DND-41 (cell line): ENCODE measurements at regions not wholly inside any gene's neighbourhood (a gene's known extent, or its start where the extent isn't known, plus 50 kb on each side); places are given as distances from the start of the nearest gene placed in this dataset.

ENCODE experiments used
- EZH2 ChIP-seq: IDR thresholded peaks from 3 replicates; pipeline ENCODE4 v1.6.1; 2012; ENCODE audit warnings: borderline replicate concordance, low read depth, mild to moderate bottlenecking, moderate library complexity, low read length, inconsistent platforms; ENCODE audit not compliant: severe bottlenecking
- TF ChIP-seq, protein P1 (sequence below): IDR thresholded peaks from 2 replicates; pipeline ENCODE4 v1.5.1; 2012; ENCODE audit warnings: borderline replicate concordance, low read length, moderate library complexity, mild to moderate bottlenecking; ENCODE audit not compliant: poor library complexity, severe bottlenecking; ENCODE audit errors: extremely low read depth

DNA sequence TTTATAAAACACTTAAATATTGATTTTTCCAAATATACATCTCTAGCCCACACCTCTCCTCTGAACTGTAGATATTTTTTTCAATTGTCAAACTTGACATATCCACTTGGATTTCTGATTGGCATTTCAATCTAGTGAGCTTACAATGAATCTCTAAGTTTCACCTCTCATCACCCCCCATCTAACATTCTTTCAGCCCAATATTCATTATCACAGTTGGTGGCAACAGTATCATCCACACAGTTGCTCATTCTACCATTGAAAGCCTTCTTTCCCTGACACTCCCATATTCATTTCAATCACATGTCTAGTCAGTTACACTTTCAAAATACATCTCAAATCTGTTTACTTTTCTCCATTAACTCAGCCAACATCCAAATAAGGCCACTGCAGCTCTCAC is 385.2 kb downstream of the PCDH20 start:
- TF ChIP-seq, protein P1, sequence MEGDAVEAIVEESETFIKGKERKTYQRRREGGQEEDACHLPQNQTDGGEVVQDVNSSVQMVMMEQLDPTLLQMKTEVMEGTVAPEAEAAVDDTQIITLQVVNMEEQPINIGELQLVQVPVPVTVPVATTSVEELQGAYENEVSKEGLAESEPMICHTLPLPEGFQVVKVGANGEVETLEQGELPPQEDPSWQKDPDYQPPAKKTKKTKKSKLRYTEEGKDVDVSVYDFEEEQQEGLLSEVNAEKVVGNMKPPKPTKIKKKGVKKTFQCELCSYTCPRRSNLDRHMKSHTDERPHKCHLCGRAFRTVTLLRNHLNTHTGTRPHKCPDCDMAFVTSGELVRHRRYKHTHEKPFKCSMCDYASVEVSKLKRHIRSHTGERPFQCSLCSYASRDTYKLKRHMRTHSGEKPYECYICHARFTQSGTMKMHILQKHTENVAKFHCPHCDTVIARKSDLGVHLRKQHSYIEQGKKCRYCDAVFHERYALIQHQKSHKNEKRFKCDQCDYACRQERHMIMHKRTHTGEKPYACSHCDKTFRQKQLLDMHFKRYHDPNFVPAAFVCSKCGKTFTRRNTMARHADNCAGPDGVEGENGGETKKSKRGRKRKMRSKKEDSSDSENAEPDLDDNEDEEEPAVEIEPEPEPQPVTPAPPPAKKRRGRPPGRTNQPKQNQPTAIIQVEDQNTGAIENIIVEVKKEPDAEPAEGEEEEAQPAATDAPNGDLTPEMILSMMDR = no peak
- TF ChIP-seq EZH2 = no peak
